NCI-H774 (cell line): ENCODE measurements at regions not wholly inside any gene's neighbourhood (a gene's known extent, or its start where the extent isn't known, plus 50 kb on each side); places are given as distances from the start of the nearest gene placed in this dataset.
"Not testable (repeated sequence)": the region's sequence is repeated elsewhere in the genome, so short reads cannot be mapped to it uniquely, and the experiment has no call there.

ENCODE experiments used
- DNase-seq: peaks from one replicate; lab custom pipeline; 2025; lab: John Stamatoyannopoulos, UW

DNA sequence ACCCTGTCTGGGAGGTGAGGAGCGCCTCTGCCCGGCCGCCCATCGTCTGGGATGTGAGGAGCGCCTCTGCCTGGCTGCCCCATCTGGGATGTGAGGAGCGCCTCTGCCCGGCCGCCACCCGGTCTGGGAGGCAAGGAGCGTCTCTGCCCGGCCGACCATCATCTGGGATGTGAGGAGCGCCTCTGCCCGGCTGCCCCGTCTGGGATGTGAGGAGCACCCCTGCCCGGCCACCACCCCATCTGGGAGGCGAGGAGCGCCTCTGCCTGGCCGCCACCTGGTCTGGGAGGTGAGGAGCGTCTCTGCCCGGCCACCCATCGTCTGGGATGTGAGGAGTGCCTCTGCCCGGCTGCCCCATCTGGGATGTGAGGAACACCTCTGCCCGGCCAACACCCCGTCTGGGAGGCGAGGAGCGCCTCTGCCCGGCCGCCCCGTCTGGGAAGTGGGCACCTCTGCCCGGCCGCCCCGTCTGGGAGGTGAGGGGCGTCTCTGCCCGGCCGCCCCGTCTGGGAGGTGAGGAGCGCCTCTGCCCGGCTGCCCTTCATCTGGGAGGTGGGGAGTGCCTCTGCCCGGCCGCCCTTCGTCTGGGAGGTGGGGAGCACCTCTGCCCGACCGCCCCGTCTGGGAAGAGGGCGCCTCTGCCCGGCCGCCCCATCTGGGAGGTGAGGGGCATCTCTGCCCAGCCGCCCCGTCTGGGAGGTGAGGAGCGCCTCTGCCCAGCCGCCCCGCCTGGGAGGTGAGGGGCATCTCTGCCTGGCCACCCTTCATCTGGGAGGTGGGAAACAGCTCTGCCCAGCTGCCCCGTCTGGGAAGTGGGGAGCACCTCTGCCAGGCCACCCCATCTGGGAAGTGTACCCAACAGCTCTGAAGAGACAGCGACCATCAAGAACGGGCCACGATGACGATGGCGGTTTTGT is 399.7 kb downstream of the CAAP1 start:
- not testable (repeated sequence) for DNase-seq

DNA sequence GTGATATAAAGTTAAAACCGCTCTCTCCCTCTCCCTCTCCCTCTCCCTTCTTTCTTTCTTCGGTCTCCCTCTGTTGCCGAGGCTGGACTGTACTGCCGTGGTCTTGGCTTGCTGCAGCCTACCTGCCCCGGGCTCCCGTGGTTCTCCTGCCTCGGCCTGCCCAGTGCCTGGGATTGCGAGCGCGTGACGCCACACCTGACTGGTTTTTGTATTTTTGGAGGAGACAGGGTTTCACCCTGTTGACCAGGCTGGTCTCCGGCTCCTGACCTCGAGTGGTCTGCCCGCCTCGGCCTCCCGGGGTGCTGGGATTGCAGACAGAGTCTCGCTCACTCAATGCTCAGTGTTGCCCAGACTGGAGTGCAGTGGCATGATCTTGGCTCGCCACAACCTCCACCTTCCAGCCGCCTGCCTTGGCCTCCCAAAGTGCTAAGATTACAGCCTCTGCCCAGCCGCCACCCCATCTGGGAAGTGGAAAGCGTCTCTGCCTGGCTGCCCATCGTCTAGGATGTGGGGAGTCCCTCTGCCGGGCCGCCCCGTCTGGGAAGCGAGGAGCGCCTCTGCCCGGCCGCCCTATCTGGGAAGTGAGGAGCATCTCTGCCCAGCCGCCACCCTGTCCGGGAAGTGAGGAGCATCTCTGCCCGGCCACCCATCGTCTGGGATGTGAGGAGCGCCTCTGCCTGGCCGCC is 400.5 kb downstream of the CAAP1 start:
- DNase-seq, result not testable (repeated sequence)

DNA sequence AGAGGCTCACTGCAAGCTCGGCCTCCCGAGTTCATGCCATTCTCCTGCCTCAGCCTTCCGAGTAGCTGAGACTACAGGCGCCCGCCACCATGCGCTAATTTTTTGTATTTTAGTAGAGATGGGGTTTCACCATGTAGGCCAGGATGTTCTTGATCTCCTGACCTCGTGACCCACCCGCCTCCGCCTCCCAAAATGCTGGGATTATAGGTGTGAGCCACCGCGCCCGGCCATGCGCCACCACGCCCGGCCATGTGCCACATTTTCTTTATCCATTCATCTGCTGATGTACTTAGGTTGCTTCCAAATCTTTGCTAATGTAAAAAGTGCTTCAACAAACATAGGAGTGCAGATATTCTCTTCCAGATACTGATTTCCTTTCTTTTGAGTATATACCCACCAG is 408.6 kb downstream of the CAAP1 start:
- DNase-seq, result no peak

DNA sequence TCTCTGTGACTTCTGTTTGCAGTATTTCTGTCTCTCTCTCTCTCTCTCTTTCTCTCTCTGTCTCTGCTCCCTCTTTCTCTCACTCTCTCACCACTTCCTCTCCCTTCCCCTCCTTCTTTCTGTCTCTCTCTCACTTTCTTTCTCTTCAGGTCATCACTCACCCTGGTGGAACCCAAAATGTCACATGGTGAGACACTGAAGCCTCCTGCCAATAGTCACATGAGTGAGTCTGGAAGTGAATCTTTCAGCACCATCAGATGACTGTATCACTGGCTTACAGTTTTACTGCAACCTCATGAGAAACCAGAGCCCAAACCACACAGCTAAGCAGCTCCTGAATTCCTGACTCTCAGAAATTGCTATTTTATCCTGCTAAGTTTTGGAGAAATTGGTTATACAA is 414.6 kb downstream of the CAAP1 start:
- DNase-seq, result no peak

DNA sequence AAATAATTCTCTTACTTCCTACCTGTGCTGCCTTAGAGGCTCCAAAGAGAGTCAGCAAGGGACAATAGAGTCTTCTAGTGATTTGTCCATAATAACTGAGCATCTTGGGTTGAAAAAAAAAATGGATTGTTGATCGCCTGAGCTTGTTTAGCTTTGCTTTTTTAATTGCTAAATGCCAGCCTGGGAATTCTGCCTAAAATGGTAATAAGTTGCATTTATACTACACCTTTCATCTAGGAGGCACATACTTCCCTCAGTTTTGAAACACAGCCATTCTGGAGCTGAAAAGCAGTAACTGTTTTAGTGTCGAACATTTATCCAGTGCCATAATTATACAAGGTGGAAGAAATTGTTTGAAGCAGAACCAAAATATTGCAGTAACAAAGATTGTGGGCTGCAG is 421.3 kb downstream of the CAAP1 start:
- DNase-seq, result no peak

DNA sequence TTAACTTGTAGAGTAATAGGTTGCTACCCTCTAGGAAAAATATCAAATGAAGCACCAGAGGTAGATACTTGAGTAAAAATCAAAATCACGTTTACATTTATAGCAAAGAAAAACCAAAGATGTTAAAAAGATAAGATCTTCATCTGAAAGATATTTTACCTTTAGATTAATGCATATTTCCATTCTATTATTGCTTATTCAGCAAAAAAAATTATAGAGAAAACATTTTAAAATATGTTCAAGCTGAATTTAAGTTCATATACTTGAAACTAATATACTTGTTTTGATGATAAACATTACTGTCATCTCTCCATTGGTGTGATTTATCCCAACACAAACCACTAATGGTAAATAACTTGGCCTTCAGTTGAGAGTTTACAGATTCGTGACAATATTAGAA is 422.3 kb downstream of the CAAP1 start:
- no peak for DNase-seq

DNA sequence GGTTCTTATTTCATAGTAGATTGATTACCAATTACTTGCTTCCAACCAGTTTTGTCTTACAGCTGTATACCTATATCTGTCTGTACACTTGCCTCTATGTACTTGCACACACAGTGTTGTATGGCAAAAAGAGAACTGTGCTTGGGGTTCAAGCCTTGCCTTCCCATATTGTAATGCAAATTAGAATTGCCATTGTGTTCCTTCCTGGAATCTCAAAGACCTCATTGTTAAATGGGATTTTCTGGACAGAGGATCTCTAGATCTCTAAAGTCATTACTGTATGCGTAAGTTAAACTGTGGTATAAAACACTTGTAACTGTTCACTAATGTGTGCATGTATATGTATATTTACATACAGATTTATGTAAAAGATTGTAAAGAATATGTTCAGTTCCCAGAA is 428.8 kb downstream of the CAAP1 start:
- DNase-seq, result no peak

DNA sequence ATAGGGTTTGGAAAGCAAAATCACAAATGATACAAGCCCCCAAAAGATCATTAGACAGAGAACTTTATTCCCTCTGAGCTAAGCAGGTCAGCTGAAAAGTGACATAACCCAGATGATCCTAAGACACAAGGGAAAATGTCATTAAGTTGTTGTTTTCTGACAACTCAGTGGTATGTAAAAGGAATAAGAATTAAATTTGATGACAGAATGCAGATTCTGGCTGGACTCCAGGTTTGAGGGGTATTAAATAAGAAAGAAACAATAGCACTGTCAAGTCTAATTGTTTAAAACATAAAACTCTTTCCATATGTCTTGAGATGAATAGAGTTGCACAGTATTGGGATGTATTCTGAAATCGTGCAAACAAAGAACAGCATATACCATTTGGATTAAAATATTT is 429.9 kb downstream of the CAAP1 start:
- DNase-seq, result no peak

DNA sequence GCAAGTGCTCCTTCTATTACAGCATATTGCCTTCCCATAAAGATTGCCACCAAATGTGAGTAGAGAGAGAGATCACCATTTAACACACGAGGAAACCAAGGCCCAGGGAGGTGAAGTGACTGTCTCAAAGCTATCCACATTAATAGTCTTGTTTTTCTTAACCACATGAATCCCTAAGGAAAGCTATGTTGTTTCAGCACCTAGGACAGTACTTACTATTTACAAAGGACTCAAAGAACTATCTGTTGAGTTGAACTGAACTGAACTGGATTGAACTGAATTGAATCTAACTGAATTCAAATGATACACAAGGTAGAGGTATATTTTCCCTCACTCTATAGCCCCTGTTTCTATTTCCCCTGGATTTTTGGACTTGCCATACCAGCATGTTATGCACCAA is 430.4 kb downstream of the CAAP1 start:
- DNase-seq, result no peak

DNA sequence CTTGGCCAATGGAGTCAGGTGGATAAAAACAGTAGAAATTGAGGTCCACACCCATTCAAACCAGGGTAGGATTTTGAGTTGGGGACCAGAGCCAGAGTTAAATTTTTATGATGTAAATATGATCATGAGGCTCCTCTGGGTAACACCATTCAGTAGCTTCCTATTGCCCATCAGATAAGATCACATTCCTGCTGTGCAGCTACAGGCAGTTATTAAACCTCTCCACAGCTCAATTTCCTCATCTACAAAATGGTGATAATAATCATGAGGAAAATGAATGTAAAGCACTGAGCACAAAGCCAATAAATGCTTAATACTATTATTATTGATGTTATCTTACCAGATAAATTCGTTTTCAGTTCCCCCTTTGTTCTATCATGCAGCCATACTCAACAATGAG is 432.0 kb downstream of the CAAP1 start:
- no peak for DNase-seq

DNA sequence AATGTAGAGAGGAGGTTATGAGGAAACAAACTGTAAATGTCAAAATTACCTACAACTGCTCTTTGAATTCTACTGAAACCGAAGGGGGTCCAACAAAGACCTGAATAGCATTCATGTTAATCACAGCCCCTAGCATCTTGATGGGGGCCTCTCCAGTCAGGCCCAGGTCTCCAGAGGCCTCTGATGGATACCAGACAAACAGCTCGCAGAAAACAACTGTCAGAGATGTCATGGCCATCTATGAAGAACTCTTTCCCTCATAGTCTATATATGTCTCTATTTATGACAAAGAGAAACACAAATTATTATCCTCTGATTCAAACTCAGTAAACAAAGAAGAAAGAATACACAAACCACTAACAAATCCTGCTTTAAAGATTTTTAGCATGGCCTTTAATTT is 432.6 kb downstream of the CAAP1 start:
- no peak for DNase-seq

DNA sequence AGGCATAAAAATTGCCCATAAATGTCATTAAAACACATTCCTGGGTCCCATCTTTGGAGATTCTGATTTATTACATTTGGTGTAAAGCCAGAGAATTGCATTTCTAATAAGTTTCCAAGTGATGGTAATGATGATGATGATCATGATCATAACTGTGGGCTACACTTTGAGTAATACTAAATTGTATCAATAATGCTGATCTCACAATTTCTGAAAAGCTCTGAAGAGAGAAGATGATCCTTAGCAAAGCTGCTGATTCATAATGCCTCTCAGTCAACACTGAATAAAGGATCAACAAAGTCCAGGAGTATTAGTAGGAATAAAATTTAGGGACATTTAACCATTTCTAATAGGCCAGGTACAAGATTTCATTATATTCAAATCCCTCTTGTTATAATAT is 434.5 kb downstream of the CAAP1 start:
- DNase-seq, result no peak

DNA sequence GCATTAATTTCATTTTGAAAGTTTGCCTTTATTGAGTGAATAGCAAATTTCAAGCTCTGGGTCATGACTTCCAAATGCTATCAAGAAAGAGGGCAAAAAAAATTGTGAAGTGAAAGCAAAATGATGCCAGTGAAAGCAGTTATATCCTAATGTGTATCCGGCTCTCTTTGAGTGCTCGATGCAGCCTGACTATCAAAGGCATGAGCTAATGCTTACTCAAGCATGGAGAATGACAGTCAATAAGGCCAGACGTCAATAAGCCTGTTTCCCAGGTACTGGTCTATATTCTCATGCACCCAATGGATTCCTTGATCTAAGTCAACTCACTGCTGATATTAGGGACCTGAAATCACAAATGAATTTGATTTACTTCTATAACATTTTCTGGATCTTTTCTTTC is 435.5 kb downstream of the CAAP1 start:
- no peak for DNase-seq

DNA sequence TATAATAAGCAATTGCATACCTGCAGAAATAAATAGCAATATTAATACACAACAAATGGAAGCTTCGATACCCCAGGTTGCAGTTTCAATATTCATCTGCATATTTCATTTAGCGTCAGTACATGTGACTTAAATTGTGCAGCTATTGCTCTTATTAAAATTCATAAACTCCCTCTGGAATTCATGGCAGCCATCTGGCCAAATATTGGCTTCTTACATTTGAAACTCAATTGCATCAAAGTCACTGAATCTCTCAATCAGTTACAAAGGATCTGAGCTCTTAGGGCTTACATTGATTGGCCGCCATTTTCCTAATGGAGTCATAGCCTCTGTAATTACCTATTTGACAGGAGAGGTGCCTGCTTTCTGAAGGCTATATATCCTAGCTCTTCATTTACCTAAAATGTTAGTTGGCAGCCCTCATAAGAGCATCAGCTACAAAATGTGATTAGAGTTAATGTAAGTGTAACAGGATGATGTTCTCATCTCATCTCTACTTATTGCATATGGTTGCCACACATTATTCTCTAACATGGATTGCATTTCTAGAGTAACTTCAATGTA is 453.5 kb downstream of the CAAP1 start:
- DNase-seq, result no peak

DNA sequence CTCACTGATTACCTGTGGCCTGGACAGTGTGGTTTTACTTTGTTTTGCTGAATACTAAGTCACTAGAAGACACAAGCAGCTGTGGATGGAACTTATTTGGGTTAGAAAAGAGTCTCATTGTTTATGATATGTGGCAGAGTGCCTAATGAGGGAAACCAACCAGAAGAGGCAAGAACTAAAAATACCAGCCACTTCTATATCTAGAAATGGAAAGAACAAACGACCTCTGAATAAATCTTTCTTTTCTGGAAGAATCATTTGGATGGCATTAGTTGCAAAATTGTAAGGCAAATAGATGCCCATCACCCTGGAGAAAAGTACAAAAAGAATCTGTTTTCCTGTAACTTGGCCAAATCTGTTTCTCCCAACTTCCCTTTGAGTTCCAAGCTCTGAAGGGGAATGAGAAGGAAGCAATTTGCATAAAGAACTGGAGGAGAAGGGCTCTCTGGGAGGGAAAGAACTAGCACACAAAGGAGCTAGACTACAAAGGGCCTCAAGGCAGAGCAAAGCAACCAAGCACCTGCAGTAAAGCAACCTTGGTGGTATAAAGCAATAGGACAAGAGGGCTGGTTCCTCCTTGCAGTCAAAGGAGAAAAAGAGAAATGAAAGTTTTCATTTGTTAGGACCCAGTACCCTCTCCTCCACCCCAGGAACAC is 455.4 kb downstream of the CAAP1 start:
- DNase-seq, result no peak

DNA sequence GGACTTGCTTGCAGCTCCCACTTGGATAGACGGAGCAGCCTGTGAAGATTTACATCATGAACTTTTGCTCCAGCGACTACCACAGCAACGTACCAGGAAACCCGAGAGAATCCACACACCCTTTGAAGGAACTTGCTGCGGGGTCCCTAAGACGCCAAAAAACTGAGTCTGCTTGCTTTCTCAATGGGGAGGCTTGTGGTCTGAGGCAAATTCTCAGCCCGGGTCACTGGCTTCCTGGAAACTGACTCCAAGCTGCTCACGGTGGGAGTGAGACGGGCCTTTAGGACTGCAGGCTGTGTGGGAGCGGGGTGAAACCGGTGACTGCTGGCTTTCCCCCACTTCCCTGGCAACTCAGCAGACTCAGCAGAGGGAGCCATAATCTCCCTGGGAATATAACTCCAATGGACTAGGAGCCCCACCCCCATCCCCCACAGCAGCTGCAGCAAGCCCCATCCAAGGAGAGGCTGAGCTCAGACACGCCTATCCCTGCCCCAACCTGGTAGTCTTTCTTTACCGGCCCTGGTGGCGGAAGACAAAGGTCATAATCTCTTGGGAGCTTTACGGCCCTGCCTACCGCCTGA is 466.0 kb downstream of the CAAP1 start:
- no peak for DNase-seq

DNA sequence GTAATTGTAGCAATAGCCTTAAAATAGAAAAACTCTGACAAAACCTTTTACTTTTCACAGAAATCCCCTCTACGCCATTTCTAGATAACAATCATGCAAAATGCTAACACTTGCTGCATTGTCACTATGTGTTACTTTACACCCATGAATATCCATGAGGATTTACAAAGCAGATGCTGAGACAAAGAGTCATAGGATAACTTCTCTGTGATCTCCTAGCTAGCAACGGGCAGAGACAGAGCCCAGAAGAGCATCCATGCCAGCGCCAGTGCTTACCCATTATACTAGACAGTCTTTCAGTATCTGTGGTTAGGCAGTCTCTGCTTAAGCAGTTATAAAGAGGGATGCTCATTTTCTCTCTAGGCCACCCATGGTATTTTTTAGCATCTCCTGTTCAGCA is 474.1 kb downstream of the CAAP1 start:
- no peak for DNase-seq

DNA sequence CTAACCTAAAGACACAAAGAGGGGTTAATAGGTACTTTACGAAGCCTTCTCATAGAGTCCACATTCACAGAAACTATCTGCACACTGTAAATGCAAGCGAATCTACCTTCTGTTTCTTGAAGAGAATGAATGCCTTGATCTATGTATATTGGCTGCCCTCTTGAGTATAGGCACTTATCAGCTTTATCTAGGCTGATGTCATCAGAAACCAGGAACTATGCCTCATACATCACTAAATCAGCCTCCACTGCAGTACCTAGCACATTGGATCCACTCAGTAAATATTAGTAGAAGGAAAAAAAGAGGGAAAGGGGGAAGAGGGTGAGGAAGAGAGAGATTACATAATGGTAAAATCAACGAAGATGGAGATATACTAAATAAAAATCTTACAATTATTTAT is 477.1 kb downstream of the CAAP1 start:
- DNase-seq, result no peak

DNA sequence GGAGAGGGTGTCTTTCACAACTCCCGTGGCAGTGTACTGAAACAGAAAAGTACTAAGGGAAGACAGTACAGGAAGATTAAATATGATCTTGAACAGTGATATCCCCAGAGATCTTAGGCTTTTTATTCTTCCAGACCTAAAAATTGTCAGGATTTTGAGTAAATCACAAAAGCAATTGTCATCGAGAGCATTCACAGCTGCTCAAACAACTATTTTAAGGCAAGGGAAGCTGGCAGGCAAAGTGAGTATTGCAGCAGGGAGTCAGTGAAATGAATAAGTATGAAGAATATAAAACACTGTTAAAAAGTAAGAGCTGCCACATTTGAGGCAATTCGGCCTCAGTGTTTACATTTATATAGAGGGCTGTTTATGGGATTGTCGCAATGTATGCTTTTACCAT is 479.0 kb downstream of the CAAP1 start:
- DNase-seq, result no peak

DNA sequence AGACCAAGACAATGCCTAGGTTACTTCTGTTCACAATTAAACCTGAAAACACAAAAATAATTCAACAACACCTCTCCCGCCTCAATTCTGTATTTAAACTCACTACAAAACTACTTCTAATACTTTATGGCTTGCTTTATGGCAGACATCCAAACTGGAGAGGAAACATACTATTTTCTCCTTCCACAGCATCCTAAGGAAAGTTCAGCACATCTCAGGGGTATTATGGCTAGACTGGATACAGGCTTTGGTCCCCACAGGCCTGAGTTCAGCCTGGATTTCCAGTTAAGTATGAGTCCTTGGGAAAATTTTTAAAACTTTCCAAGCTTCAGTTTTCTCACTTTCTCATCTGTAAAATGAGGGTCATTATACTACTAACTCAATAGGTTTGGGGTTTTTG is 480.2 kb downstream of the CAAP1 start:
- no peak for DNase-seq

DNA sequence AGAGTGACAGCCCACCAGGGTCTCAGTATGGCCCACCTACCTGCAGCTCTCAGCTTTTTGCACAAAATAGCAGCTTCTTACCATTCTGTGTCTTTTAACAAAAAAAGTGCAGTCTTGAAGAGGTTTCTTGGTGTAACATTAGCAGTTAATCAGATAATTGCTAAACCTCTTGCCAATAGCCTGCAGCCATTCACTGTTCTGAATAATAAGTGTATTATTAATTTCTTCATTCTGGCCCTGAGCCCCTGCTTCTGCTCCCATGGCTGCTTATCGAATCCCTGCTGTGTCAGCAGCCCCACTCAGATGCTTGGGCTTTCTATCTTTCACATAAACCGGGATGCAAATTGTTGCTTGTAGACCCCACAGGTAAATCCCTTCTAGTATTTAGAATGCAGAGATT is 485.9 kb downstream of the CAAP1 start:
- DNase-seq, result no peak

DNA sequence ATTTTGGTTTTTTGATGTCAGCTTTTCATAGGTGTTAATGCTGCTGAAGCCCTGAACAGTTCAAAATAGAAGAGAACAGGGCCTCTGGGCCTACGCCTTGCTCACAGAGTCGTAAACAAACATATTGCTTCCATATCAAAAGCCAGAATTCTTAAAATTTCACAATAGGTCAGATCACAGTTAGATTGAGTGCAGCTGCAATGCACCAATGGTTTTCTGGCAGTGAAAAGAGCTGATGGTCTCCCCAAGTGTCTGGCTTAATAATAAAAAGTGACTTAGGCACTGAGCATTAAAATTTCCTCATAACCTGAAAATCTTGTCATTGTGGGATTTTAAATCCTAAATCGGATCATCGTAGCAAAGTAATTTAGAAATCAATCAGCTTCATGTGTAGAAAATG is 493.0 kb downstream of the CAAP1 start:
- DNase-seq, result no peak
